Mucosa of descending colon (tissue), 3 donors: ENCODE measurements at regions not wholly inside any gene's neighbourhood (a gene's known extent, or its start where the extent isn't known, plus 50 kb on each side); places are given as distances from the start of the nearest gene placed in this dataset.

Experiments used
- ATAC-seq: fragments of 200-7000 bp; cut with Tn5 transposase; one replicate; pipeline ENCODE4 v1.9.1; 2020; ENCODE audit warnings: mild to moderate bottlenecking, moderate library complexity
- DNase-seq, 3 donors: peaks; one replicate each; pipeline ENCODE4 v3.0.0-alpha.2; 2020
- H3K36me3 ChIP-seq: fragments of 200-600 bp; one replicate; pipeline ENCODE4 v1.8.0; 2021; ENCODE audit warnings: low read depth, mild to moderate bottlenecking
- H3K4me1 ChIP-seq: fragments of 200-600 bp; one replicate; pipeline ENCODE4 v1.8.0; 2021; ENCODE audit warnings: low read depth, mild to moderate bottlenecking
- H3K4me3 ChIP-seq: fragments of 200-600 bp; one replicate; pipeline ENCODE4 v1.8.0; 2021; ENCODE audit warnings: mild to moderate bottlenecking
- H3K9me3 ChIP-seq: fragments of 200-600 bp; one replicate; pipeline ENCODE4 v1.8.0; 2021; ENCODE audit warnings: mild to moderate bottlenecking
- intact Hi-C, 2 donors: fragments of 100-400 bp; cut with DNase I in 1 of 2; cut with micrococcal nuclease in 1 of 2; formaldehyde crosslinking; loops; one replicate each; pipeline versions ENCODE4 v1.11.0 to v1.11.1; 2022; cut with DNase I, micrococcal nuclease
- TF ChIP-seq, protein P1 (sequence below): fragments of 200-600 bp; IDR thresholded peaks from one replicate; pipeline ENCODE4 v1.8.0; 2022; ENCODE audit warnings: antibody characterized with exemption, mild to moderate bottlenecking
- donor health status: DM: no; HTN: no; CAD: no; lungs with moderate emphysema.
- donor health status: DM: no; HTN: no; CAD: no.
- donor health status: DM: no; HTN: yes; CAD: no.

DNA sequence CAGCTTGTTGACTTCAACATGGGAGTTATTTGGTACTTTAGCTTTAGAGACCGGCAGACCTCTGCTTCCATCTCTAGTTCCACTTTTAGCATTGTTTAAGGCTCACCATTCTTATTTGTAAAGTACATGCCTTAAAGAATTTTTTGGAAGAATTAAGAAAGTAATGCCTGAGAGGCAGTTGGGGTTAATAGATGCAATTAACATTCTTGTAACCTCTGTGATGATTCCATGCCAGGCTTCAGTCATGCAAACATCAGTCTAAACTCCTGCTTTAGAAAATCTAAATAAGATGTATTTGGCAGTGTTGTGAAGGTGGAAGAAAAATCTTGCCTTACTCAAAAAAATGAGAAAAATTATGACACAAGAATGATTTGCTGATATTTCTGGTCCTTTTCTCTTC, 79.9 kb upstream of the UBAC2 start:
- ATAC-seq (no peak), DNase-seq (no peak)
- Histone ChIP-seq H3K36me3 (no peaks in the 10 kb centered on the region), H3K9me3 (no peaks in the 10 kb centered on the region), H3K4me1 (no peaks in the 10 kb centered on the region), H3K4me3 (no peak overlapping the region)
- TF ChIP-seq, protein P1, sequence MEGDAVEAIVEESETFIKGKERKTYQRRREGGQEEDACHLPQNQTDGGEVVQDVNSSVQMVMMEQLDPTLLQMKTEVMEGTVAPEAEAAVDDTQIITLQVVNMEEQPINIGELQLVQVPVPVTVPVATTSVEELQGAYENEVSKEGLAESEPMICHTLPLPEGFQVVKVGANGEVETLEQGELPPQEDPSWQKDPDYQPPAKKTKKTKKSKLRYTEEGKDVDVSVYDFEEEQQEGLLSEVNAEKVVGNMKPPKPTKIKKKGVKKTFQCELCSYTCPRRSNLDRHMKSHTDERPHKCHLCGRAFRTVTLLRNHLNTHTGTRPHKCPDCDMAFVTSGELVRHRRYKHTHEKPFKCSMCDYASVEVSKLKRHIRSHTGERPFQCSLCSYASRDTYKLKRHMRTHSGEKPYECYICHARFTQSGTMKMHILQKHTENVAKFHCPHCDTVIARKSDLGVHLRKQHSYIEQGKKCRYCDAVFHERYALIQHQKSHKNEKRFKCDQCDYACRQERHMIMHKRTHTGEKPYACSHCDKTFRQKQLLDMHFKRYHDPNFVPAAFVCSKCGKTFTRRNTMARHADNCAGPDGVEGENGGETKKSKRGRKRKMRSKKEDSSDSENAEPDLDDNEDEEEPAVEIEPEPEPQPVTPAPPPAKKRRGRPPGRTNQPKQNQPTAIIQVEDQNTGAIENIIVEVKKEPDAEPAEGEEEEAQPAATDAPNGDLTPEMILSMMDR, result no peak
- intact Hi-C loops, result no loop called here

- DNase-seq (no peak), ATAC-seq (no peak)
- TF ChIP-seq, protein P1, result no peak
- Histone ChIP-seq H3K36me3 (no peaks in the 10 kb centered on the region), H3K4me1 (no peaks in the 10 kb centered on the region), H3K4me3 (no peak overlapping the region), H3K9me3 (no peaks in the 10 kb centered on the region)
- intact Hi-C loops, result no loop called here
Observed at GRCh38 chr13:99122171-99122570, 78.5 kb upstream of the UBAC2 start.

DNA sequence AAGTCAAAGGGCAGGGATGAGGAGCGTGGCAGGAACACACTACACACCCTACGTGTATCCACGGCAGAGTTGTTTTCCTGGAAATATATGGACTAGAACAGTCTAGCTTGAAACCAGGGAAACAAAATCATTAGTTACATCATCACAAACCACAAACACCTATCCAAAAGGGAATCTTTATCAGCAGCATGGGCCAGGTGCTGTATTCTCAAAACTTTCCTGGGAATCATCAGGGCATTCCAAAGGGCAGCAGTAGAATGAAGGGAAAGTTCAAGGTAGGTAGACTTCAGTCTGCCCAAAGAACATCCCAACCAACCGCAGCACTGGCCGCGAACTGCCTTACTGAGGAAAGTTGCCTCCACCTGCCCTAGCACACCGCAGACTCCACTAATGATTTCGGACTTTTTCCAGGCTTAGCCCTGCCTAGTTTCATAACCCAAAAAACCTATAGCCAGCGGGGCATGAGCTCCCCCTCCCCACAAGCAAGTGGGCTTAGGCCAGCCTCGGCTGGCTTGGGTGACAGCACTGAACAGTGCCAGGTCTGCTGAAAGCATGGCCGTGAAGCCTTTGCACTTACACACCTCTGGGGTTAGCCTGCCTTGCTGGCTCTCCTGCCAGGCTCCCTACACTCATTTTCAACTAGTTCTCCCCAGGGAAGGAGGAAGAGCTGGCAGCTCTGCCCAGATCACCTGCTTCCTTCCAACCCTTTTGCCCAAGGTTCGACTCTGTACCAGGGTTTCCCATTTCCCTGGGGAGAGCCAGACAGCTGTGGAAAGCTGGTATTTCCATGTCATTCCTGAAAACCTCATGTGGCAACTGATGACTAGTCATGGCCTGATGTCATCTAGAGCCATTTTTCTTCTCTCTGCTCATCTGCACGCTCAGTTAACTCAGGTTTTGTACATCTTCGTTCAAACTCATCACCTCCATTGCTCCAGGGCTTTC, 77.3 kb upstream of the UBAC2 start:
- ATAC-seq (no peak), DNase-seq (no peak)
- H3K9me3 ChIP-seq, result no peaks in the 10 kb centered on the region
- TF ChIP-seq, protein P1, result no peak
- no peak overlapping the region for H3K4me3 ChIP-seq
- no peaks in the 10 kb centered on the region for H3K36me3 ChIP-seq
- H3K4me1 ChIP-seq, result no peaks in the 10 kb centered on the region
- intact Hi-C loops, result no loop called here

DNA sequence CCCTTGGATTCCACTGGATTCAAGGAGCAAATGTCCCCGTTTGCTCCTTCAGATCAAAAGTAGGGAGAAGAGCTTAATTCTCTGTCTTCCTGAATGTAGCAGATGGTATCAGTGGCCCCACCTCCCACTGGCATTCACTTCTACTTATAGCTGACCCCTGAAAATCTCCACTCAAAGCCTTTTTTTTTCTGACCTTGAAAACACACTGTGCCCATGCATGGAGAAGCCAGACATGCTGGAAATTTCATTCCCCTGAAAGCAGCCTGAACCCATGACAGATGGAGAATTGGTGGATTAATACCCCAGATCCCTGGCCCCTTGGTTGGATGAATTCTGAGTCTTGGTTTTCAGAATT, 76.6 kb upstream of the UBAC2 start:
- H3K4me3 ChIP-seq, result no peak overlapping the region
- TF ChIP-seq, protein P1, result no peak
- H3K36me3 ChIP-seq, result no peaks in the 10 kb centered on the region
- H3K4me1 ChIP-seq, result no peaks in the 10 kb centered on the region
- H3K9me3 ChIP-seq, result no peaks in the 10 kb centered on the region
- intact Hi-C loops, result no loop called here
- no peak for ATAC-seq
- no peak for DNase-seq

DNA sequence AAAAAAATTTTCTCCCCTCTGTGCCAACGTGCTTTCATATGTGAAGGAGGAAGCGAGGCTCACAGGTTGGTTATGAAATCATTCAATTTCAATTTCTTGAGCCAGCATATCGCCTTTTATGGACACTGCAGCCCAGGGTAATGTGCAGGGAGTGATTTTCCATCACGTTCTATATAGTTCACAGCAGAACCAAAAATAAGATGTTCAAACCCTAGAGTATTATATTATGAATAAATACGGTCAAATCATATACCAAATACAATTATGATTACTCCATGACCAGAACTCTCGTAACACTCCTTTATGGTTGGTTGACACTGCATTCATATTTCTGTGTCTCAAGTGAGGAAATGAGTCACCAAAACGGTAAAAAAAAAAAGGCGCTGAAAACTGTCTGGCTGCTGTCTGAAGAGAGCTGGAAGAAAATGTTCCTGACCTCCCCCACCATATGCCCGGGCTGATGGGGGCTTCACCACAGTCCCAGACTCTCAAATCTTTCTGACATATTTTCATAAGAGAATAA, 75.8 kb upstream of the UBAC2 start:
- H3K9me3 ChIP-seq, result no peaks in the 10 kb centered on the region
- no peak for DNase-seq
- H3K4me1 ChIP-seq, result no peaks in the 10 kb centered on the region
- ATAC-seq, result no peak
- no peaks in the 10 kb centered on the region for H3K36me3 ChIP-seq
- no peak overlapping the region for H3K4me3 ChIP-seq
- TF ChIP-seq, protein P1, result no peak
- intact Hi-C loops, result no loop called here
